ENCODE measurements at regions not wholly inside any gene's neighbourhood (a gene's known extent, or its start where the extent isn't known, plus 50 kb on each side); places are given as distances from the start of the nearest gene placed in this dataset.

- ATAC-seq (ENCODE audit: low FRiP score in 2 of 2) (no peak), DNase-seq (no peak)
- H3K4me1 ChIP-seq: peaks cover 0 to 5% (median 0%) of the 10 kb centered on the region in 4 donors
- H3K27me3 ChIP-seq: no peaks in the 10 kb centered on the region
- no peak overlapping the region for H3K27ac ChIP-seq
- WGBS, 2 donors: 64 to 75% methylated on average over 6 of the region's 6 CpGs
- H3K9me3 ChIP-seq: no peaks in the 10 kb centered on the region
- TF ChIP-seq CTCF (IDR thresholded peaks at IDR 0.05) (no peak), EP300 (IDR thresholded peaks at IDR 0.05) (no peak), POLR2AphosphoS5 (IDR thresholded peaks at IDR 0.05) (no peak), POLR2A (IDR thresholded peaks at IDR 0.05) (no peak)
- H3K4me3 ChIP-seq: no peak overlapping the region
- H3K36me3 ChIP-seq: no peaks in the 10 kb centered on the region
Observed at GRCh38 chr10:28160866-28161405, 141.9 kb downstream of the MPP7 start.

- Histone ChIP-seq H3K27ac (no peak overlapping the region), H3K27me3 (no peaks in the 10 kb centered on the region), H3K9me3 (no peaks in the 10 kb centered on the region), H3K4me3 (no peak overlapping the region), H3K4me1 (peaks cover 0 to 5% (median 0%) of the 10 kb centered on the region in 4 donors), H3K36me3 (no peaks in the 10 kb centered on the region)
- DNase-seq: peak in 1 of 2 donors; percentile 41
- peak in 1 of 2 donors; percentile 19 for ATAC-seq (ENCODE audit: low FRiP score in 2 of 2)
- no peak for TF ChIP-seq POLR2AphosphoS5 (IDR thresholded peaks at IDR 0.05)
- no peak for TF ChIP-seq EP300 (IDR thresholded peaks at IDR 0.05)
- TF ChIP-seq POLR2A (IDR thresholded peaks at IDR 0.05): no peak
- TF ChIP-seq CTCF (IDR thresholded peaks at IDR 0.05): no peak
Observed at GRCh38 chr10:28157379-28157778, 145.5 kb downstream of the MPP7 start.

GRCh38 chr10:28155726-28156125 is 147.1 kb downstream of the MPP7 start:
- Histone ChIP-seq H3K4me3 (no peak overlapping the region), H3K27ac (no peak overlapping the region), H3K4me1 (peaks cover 0 to 5% (median 0%) of the 10 kb centered on the region in 4 donors), H3K27me3 (no peaks in the 10 kb centered on the region), H3K9me3 (no peaks in the 10 kb centered on the region), H3K36me3 (no peaks in the 10 kb centered on the region)
- WGBS, 2 donors: 42 to 48% methylated on average over 1 of the region's 1 CpG
- DNase-seq (no peak), ATAC-seq (ENCODE audit: low FRiP score in 2 of 2) (no peak)
- TF ChIP-seq POLR2A (IDR thresholded peaks at IDR 0.05) (no peak), EP300 (IDR thresholded peaks at IDR 0.05) (no peak), POLR2AphosphoS5 (IDR thresholded peaks at IDR 0.05) (no peak), CTCF (IDR thresholded peaks at IDR 0.05) (no peak)

GRCh38 chr10:28151636-28152035 is 151.2 kb downstream of the MPP7 start:
- peaks cover 0 to 3% (median 0%) of the 10 kb centered on the region in 4 donors for H3K36me3 ChIP-seq
- TF ChIP-seq POLR2A (IDR thresholded peaks at IDR 0.05) (no peak), EP300 (IDR thresholded peaks at IDR 0.05) (no peak), POLR2AphosphoS5 (IDR thresholded peaks at IDR 0.05) (no peak), CTCF (IDR thresholded peaks at IDR 0.05) (no peak)
- WGBS, 2 donors: 53 to 87% methylated on average over 3 of the region's 3 CpGs
- ATAC-seq (ENCODE audit: low FRiP score in 2 of 2) (no peak), DNase-seq (no peak)
- no peaks in the 10 kb centered on the region for H3K4me1 ChIP-seq
- no peaks in the 10 kb centered on the region for H3K27me3 ChIP-seq
- no peaks in the 10 kb centered on the region for H3K9me3 ChIP-seq
- H3K4me3 ChIP-seq: no peak overlapping the region
- H3K27ac ChIP-seq: no peak overlapping the region

- DNase-seq (no peak), ATAC-seq (ENCODE audit: low FRiP score in 2 of 2) (no peak)
- no peak overlapping the region for H3K27ac ChIP-seq
- WGBS, 2 donors: 97% methylated on average over 7 of the region's 7 CpGs
- TF ChIP-seq POLR2AphosphoS5 (IDR thresholded peaks at IDR 0.05): no peak
- TF ChIP-seq CTCF (IDR thresholded peaks at IDR 0.05): no peak
- TF ChIP-seq EP300 (IDR thresholded peaks at IDR 0.05): no peak
- TF ChIP-seq POLR2A (IDR thresholded peaks at IDR 0.05): no peak
- H3K4me3 ChIP-seq: no peak overlapping the region
- no peaks in the 10 kb centered on the region for H3K9me3 ChIP-seq
- peaks cover 0 to 3% (median 0%) of the 10 kb centered on the region in 4 donors for H3K36me3 ChIP-seq
- H3K4me1 ChIP-seq: no peaks in the 10 kb centered on the region
- no peaks in the 10 kb centered on the region for H3K27me3 ChIP-seq
Observed at GRCh38 chr10:28149746-28150145, 150.9 kb upstream of the ODAD2 start.

Measured in upper lobe of left lung (tissue), 6 donors.